Ovary (tissue), 3 donors: ENCODE measurements at regions not wholly inside any gene's neighbourhood (a gene's known extent, or its start where the extent isn't known, plus 50 kb on each side); places are given as distances from the start of the nearest gene placed in this dataset.

ENCODE experiments used
- CTCF ChIP-seq, 3 donors: fragments of 450-650 bp in 2 of 3; fragments of 200-600 bp in 1 of 3; IDR thresholded peaks; one replicate each; pipeline versions ENCODE4 v1.5.1 to v1.8.0; 2016 to 2022; ENCODE audit warnings: antibody characterized with exemption in 3 of 3, mild to moderate bottlenecking in 1 of 3
- POLR2A ChIP-seq: fragments of 450-650 bp; IDR thresholded peaks from one replicate; pipeline ENCODE4 v1.6.1; 2017; ENCODE audit warnings: antibody characterized with exemption, mild to moderate bottlenecking, moderate library complexity
- donor health status: DM: no; HTN: no; CAD: no.

DNA sequence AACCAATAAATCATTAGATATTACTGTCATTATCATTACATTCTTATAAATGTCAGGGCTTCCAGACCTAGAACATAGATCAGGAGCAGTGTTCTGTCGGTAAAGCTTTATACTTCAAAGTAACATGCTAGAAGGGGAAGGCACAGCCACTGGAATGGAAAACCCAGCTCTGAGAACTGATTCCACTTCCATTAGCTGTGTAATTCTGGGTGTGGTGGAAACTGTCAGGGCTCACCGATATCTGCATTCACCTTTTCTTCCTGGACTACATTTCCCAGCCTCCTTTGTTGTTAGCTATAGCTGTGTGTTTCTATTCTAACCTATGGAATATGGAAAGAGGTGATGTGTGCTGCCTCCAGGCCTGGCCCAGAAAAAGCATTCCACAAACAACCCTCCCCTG lies 585.8 kb downstream of the BUD13 start:
- TF ChIP-seq CTCF (IDR thresholded peaks at IDR 0.05) (no peak), POLR2A (no peak)
